22Rv1 (cell line): ENCODE measurements at regions not wholly inside any gene's neighbourhood (a gene's known extent, or its start where the extent isn't known, plus 50 kb on each side); places are given as distances from the start of the nearest gene placed in this dataset.

Experiments used
- ZFX ChIP-seq: fragments of 450-650 bp; IDR thresholded peaks from 2 replicates; pipeline ENCODE4 v1.6.1; 2017; ENCODE audit warnings: antibody characterized with exemption, borderline replicate concordance
- TF ChIP-seq, protein P1 (sequence below): fragments of 450-650 bp; IDR thresholded peaks from 2 replicates; pipeline ENCODE4 v1.5.1; 2017; ENCODE audit warnings: mild to moderate bottlenecking

DNA sequence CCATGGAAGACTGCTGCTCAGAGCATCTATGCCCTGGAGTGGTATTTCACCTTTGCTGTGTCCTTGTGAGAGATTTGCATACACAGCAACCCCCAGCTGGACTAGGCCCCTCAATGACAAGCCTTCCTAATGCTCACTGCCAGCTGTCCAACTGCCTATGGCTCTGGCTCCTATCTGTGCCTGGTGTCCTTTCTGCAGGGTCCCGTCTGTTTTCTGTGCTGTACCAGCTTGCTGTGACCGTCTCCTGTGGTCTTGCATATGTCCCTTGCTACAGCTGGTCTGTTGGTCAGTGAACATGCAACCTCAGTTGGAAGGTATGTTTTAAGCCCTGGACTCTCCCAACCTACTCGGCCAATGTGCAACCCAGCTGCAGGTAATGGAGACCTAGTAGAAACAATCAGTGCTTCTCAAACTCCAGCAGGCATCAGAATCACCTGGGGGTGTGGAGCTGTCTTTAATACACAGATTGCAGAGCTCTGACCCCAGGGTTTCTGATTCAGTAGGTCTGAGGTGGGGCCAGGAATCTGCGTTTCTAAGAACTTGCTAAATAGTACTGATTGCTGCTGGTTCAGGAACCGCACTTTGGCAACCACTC is 306.4 kb upstream of the ZNF32 start:
- TF ChIP-seq, protein P1, sequence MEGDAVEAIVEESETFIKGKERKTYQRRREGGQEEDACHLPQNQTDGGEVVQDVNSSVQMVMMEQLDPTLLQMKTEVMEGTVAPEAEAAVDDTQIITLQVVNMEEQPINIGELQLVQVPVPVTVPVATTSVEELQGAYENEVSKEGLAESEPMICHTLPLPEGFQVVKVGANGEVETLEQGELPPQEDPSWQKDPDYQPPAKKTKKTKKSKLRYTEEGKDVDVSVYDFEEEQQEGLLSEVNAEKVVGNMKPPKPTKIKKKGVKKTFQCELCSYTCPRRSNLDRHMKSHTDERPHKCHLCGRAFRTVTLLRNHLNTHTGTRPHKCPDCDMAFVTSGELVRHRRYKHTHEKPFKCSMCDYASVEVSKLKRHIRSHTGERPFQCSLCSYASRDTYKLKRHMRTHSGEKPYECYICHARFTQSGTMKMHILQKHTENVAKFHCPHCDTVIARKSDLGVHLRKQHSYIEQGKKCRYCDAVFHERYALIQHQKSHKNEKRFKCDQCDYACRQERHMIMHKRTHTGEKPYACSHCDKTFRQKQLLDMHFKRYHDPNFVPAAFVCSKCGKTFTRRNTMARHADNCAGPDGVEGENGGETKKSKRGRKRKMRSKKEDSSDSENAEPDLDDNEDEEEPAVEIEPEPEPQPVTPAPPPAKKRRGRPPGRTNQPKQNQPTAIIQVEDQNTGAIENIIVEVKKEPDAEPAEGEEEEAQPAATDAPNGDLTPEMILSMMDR, result no peak
- TF ChIP-seq ZFX, result no peak
